ENCODE measurements at regions not wholly inside any gene's neighbourhood (a gene's known extent, or its start where the extent isn't known, plus 50 kb on each side); places are given as distances from the start of the nearest gene placed in this dataset.

GRCh38 chr14:100423317-100424010, 100.3 kb downstream of the SLC25A47 start:
- no peak for TF ChIP-seq CTCF (conservative IDR thresholded peaks at IDR 0.05; ENCODE audit: low read depth)
- H3K27ac ChIP-seq = peak overlapping the region; percentile 61; the same call in 1 of the 2 replicates
- DNase-seq (ENCODE audit: low spot score) = no peak
- ChIA-PET CTCF (interaction anchor here (1.2 kb wide), 1 partner anchor 222 kb away, joined by 3 read pairs; no protein-coding TSS in a partner anchor), POLR2A (ENCODE audit: low non-redundant PET) (no interaction called here)

GRCh38 chr14:100424504-100425428, 101.6 kb downstream of the SLC25A47 start:
- TF ChIP-seq CTCF (conservative IDR thresholded peaks at IDR 0.05; ENCODE audit: low read depth) = no peak
- ChIA-PET CTCF (interaction anchor here (0.8 to 1.5 kb wide), 3 partner anchors 11 to 221 kb away, joined by 3 read pairs; no protein-coding TSS in a partner anchor), POLR2A (ENCODE audit: low non-redundant PET) (no interaction called here)
- DNase-seq (ENCODE audit: low spot score) = no peak
- H3K27ac ChIP-seq = peak overlapping the region; percentile 61

GRCh38 chr14:100425429-100425827, 102.3 kb downstream of the SLC25A47 start:
- POLR2A ChIA-PET (ENCODE audit: low non-redundant PET) = no interaction called here
- DNase-seq (ENCODE audit: low spot score) = no peak
- H3K27ac ChIP-seq = peak overlapping the region; percentile 61
- no peak for TF ChIP-seq CTCF (conservative IDR thresholded peaks at IDR 0.05; ENCODE audit: low read depth)
- CTCF ChIA-PET = interaction anchor here (0.8 to 1.5 kb wide), 3 partner anchors 11 to 220 kb away, joined by 3 read pairs; no protein-coding TSS in a partner anchor

- ChIA-PET CTCF (interaction anchor here (0.9 to 1.5 kb wide), 2 partner anchors 42 to 44 kb away, joined by 3 read pairs; no protein-coding TSS in a partner anchor), POLR2A (ENCODE audit: low non-redundant PET) (no interaction called here)
- no peak for DNase-seq (ENCODE audit: low spot score)
- no peak overlapping the region for H3K27ac ChIP-seq
- TF ChIP-seq CTCF (conservative IDR thresholded peaks at IDR 0.05; ENCODE audit: low read depth) = no peak
Measured at GRCh38 chr14:100426314-100426713, 103.2 kb downstream of the SLC25A47 start.

GRCh38 chr14:100427166-100427565, 104.0 kb downstream of the SLC25A47 start:
- no peak overlapping the region for H3K27ac ChIP-seq
- TF ChIP-seq CTCF (conservative IDR thresholded peaks at IDR 0.05; ENCODE audit: low read depth) = no peak
- CTCF ChIA-PET = interaction anchor here (0.7 to 1.0 kb wide), 3 partner anchors 13 to 44 kb away, joined by 3 to 4 read pairs (median 3); no protein-coding TSS in a partner anchor
- POLR2A ChIA-PET (ENCODE audit: low non-redundant PET) = no interaction called here
- no peak for DNase-seq (ENCODE audit: low spot score)

GRCh38 chr14:100428727-100429126, 105.6 kb downstream of the SLC25A47 start:
- ChIA-PET CTCF (interaction anchor here (1.0 kb wide), 1 partner anchor 12 kb away, joined by 3 read pairs; no protein-coding TSS in a partner anchor), POLR2A (ENCODE audit: low non-redundant PET) (no interaction called here)
- DNase-seq (ENCODE audit: low spot score) = no peak
- no peak for TF ChIP-seq CTCF (conservative IDR thresholded peaks at IDR 0.05; ENCODE audit: low read depth)
- no peak overlapping the region for H3K27ac ChIP-seq

Measured in RWPE1 (cell line).